HG03280 (cell line): ENCODE measurements at regions not wholly inside any gene's neighbourhood (a gene's known extent, or its start where the extent isn't known, plus 50 kb on each side); places are given as distances from the start of the nearest gene placed in this dataset.
"Not testable (repeated sequence)": the region's sequence is repeated elsewhere in the genome, so short reads cannot be mapped to it uniquely, and the experiment has no call there.

Experiments
- ATAC-seq: cut with Tn5 transposase; IDR thresholded peaks from one replicate; pipeline ENCODE4 v1.9.1; 2021; ENCODE audit warnings: mild to moderate bottlenecking, moderate library complexity; ENCODE audit not compliant: unreplicated experiment

DNA sequence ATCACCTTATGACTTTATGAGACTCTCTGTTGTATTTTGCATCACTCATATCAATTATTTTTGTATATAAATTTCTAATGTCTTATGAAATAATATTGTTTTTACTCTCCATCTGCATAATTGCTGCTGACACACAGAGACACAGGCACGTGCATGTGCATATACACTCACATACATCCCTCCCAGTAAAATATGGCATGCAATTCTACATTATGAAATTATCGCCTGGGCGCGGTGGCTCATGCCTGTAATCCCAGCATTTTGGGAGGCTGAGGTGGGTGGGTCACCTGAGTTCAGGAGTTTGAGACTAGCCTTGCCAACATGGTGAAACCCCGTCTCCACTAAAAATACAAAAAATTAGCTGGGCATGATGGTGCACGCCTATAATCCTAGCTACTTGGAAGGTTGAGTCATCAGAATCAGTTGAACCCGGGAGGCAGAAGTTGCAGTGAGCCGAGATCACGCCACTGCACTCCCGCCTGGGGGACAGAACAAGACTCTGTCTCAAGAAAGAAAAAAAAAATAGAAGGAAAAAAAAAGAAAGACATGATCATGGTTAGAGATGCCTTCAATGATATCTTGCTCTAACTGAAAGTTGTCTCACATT lies 96.7 kb upstream of the LUZP2 start:
- ATAC-seq = no peak

DNA sequence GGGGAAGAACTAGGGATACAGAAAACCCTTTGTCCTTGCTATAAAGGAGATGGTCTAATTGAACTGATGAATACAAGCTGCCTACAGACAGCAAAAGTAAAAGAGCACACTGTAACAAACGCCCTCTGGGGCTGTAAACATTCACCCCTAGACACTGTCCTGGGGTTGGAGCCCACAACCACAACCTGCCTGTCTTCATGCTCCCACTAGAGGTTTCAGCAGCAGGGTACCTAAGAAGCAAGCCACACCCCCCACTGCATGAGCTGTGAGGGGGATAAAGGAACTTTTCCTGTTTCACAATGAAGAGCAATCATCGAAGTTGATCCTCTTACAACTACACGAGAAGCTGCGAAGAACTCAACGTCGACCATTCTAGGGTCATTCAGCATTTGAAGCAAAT lies 90.5 kb upstream of the LUZP2 start:
- ATAC-seq = no peak

GRCh38 chr11:24406980-24407379 lies 89.9 kb upstream of the LUZP2 start:
- no peak for ATAC-seq

GRCh38 chr11:24407733-24408132 lies 89.1 kb upstream of the LUZP2 start:
- ATAC-seq = no peak

DNA sequence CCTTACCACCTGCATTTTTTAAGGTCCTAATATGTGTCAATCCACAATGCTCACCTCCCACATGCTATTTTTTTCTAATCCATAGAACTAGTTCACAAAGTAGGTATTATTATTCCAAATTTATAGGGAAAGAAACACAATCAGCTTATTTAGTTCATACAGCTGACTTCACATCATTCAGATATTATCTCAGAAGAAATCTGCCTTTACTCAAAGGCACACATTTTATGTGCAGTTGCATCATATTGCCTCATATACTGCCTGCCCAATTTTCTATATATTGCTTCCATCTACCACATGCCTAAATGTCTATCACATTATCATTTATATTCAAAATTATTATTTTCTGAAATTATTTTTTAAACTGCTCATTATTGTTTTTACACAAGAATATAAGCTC lies 88.7 kb upstream of the LUZP2 start:
- no peak for ATAC-seq

- no peak for ATAC-seq
Observed at GRCh38 chr11:24411791-24412190, 85.1 kb upstream of the LUZP2 start.

GRCh38 chr11:24412722-24413121 lies 84.1 kb upstream of the LUZP2 start:
- ATAC-seq = no peak

- no peak for ATAC-seq
Observed at GRCh38 chr11:24413391-24413790, 83.5 kb upstream of the LUZP2 start.

- not testable (repeated sequence) for ATAC-seq
Observed at GRCh38 chr11:24415955-24416636, 80.8 kb upstream of the LUZP2 start.

- no peak for ATAC-seq
Observed at GRCh38 chr11:24421766-24422165, 75.1 kb upstream of the LUZP2 start.

DNA sequence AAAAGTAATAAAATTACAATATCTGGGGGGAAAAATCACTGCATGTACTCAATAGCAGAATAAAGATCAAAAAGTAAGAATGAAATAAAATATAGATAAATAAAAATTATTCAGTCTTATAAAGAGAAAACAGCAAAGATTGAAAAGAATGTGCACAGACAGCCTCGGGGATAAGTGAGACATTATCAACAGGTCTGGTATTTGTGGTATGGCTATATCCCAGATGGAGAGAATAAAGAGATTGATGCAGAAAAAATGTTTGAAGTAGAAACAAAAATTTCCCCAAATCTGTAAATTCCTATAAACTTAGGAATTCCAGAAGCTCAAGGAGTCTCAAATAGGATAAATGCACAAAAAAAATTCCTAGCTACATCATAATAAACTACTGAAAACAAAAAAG lies 74.5 kb upstream of the LUZP2 start:
- ATAC-seq = no peak

- ATAC-seq = no peak
Observed at GRCh38 chr11:24437123-24437522, 59.7 kb upstream of the LUZP2 start.
